NCI-H187 treated with DMSO at 0.1 percent for 48 hours (cell line): ENCODE measurements at regions not wholly inside any gene's neighbourhood (a gene's known extent, or its start where the extent isn't known, plus 50 kb on each side); places are given as distances from the start of the nearest gene placed in this dataset.
"Not testable (repeated sequence)": the region's sequence is repeated elsewhere in the genome, so short reads cannot be mapped to it uniquely, and the experiment has no call there.

ENCODE experiments used
- DNase-seq: peaks from one replicate; lab custom pipeline; 2025; lab: John Stamatoyannopoulos, UW

GRCh38 chr14:58887931-58888330 is 250.2 kb downstream of the DACT1 start:
- no peak for DNase-seq

GRCh38 chr14:58898655-58899316 is 261.0 kb downstream of the DACT1 start:
- no peak for DNase-seq

- no peak for DNase-seq
Measured at GRCh38 chr14:58899317-58899713, 261.6 kb downstream of the DACT1 start.

- DNase-seq: no peak
Measured at GRCh38 chr14:58901826-58902225, 264.1 kb downstream of the DACT1 start.

GRCh38 chr14:58904776-58905175 is 267.0 kb downstream of the DACT1 start:
- no peak for DNase-seq

- DNase-seq: no peak
Measured at GRCh38 chr14:58907803-58908202, 270.0 kb downstream of the DACT1 start.

GRCh38 chr14:58912287-58912686 is 274.5 kb downstream of the DACT1 start:
- DNase-seq: no peak

GRCh38 chr14:58912799-58913432 is 275.2 kb downstream of the DACT1 start:
- peak; percentile 4 for DNase-seq

- no peak for DNase-seq
Measured at GRCh38 chr14:58914279-58914855, 274.1 kb upstream of the DAAM1 start.

- DNase-seq: no peak
Measured at GRCh38 chr14:58915646-58916045, 272.8 kb upstream of the DAAM1 start.

- DNase-seq: no peak
Measured at GRCh38 chr14:58918066-58918738, 270.3 kb upstream of the DAAM1 start.

- peak; percentile 70 for DNase-seq
Measured at GRCh38 chr14:58919217-58919616, 269.2 kb upstream of the DAAM1 start.

GRCh38 chr14:58920230-58920629 is 268.2 kb upstream of the DAAM1 start:
- no peak for DNase-seq

GRCh38 chr14:58922201-58922940 is 266.1 kb upstream of the DAAM1 start:
- DNase-seq: not testable (repeated sequence)

- DNase-seq: no peak
Measured at GRCh38 chr14:58923751-58924405, 264.6 kb upstream of the DAAM1 start.

- DNase-seq: no peak
Measured at GRCh38 chr14:58941629-58942028, 246.8 kb upstream of the DAAM1 start.

- no peak for DNase-seq
Measured at GRCh38 chr14:58942516-58942915, 246.0 kb upstream of the DAAM1 start.

- DNase-seq: peak; percentile 69
Measured at GRCh38 chr14:58944343-58944967, 244.0 kb upstream of the DAAM1 start.

GRCh38 chr14:58944968-58945356 is 243.5 kb upstream of the DAAM1 start:
- no peak for DNase-seq

- DNase-seq: no peak
Measured at GRCh38 chr14:58946431-58946830, 242.0 kb upstream of the DAAM1 start.

GRCh38 chr14:58947156-58947555 is 241.3 kb upstream of the DAAM1 start:
- no peak for DNase-seq
